ENCODE measurements at regions not wholly inside any gene's neighbourhood (a gene's known extent, or its start where the extent isn't known, plus 50 kb on each side); places are given as distances from the start of the nearest gene placed in this dataset.

DNA sequence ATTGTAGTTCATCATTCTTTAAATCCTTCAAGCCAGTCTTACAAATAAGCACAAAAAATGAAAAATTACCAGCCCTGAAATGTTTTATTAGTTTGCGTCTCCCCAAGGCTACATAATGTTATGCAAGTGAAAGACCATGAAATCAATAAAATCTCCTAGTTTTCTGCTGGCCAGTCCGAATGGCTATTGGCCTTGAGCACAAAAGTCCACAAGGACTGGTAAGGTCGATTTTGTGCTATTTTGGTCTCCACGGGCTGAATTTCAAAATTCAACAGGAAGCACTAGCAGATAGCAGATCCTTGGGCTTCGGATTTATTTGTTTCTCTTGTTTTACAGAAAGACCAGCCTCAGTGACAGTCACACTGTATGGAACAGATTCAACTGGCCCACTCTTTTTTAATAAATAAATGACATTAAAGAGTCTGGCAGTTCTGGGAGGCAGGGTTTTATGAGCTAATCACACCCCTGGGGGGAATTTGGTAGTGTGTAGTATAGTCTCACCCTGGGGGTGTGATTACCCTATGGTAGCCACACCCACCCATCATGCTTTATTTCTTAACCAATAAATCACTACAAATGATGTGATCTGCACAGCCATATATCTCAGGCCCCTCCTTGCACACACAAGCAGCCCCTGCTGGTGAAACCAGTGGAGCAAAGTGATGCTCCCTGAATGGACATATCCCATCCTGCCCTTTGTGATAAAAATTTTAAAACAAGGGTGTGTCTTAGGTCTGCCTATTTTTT lies 51.1 kb upstream of the TMEM33 start:
- DNase-seq (ENCODE audit: low read depth): no peak

DNA sequence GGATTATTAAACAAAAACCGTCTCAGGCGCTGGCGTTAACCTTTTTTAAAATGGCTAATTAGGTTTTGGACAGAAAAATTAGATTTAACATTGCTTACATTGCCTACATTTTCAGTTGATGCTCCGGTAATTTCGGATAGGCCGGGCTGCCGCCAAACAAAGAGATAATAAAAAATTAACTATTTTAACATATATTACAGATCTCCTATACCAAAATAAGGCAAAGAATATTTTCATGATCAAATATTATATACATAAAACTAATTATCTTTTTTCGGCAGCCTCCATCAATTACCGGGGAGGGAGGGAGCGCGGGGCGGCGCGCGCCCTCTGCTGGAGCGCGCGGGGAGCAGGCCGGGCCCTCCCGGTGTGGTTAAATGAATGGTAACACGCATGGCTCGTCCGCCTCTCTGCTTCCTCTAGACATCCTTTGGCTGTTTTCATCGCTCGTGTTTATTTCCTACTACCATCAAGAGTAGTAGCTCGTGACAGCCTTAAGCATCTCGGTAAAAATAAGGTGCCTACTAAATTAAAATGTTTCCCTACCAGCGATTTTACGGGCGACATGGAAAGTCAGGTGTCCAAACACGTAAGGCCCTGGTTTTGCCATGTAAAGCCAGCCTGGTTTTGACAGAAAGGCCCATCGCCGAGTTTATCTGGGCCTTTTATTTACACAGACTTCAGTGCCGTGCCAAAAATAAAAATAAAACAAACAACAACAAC lies 52.4 kb upstream of the TMEM33 start:
- no peak for DNase-seq (ENCODE audit: low read depth)

DNA sequence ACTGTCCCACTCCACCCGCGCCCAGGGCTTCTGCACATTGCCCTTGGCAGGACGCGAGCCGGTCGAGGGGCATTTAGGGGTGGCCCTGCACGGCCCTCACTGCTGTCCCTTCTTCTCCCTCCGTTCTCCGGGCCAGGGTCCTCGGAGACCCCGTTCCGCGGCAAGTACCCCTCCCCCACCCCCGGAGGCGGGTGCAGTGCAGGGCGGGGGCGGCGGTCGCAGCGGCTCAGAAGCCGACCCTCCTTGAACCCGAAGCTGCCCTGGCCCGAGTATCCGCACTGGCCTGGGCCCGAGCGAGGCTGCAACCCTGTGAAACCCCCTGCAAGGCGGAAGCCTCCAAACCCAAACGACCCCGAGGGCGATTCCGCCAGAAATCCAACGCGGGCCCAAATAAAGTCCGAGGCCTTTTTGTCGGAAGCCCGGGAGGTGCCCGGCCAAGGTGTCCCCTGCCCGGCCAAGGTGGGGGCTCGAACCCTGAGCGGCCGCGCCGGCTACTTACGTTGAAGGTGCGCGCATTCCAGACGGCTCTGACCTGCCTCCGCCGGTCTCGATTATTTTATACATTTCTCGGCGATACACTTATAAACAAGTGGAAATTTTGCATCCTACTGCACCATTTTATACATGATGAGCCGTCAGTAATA lies 53.1 kb upstream of the TMEM33 start:
- no peak for DNase-seq (ENCODE audit: low read depth)

DNA sequence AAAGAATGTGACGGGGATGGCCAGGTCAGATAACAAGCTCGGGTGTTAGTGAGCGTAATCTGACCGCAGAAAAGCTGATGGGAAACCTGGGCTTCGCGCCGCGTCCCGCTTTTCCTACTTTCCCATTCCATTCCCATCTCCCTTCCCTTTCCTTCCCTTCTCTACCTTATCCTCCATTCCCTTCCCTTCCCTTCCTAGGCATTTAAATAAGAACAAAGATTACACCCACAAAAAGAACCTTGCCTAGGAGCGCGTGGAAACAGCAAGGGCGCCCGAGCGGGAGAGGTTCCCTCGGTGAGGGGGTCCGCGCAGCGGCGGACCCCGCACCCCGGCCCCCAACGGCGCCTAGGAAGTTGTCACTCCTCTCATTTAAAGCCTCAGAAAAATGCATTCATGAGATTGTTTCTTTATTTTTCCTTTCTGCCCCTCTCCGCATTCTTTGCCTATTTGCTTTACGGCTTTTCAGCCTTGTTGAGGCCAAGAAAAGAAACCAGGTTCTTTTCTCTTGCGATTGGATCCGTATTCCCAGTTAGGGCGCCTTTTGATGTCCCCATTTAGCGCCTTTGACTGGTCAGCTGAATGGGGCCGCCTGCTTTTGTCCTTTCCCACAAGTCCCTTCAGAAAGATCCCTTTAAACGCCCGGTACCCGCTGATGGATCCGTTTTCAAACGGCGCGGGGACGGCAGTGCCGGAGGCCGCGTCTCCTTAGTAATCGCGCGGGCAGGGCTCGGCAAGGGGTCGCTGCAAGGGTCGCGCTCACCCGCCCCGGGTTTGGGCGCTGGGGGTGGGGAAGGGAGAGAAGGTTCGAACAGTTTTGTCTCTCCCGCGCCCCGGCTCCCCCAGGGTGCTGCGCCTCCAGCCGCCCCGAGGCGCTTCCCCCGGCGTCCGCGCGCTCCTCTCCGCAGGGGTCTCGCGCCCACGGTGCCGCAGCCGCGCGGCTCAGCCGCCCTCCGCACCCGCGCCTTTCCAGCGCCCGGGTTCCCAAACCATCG lies 54.1 kb upstream of the TMEM33 start:
- DNase-seq (ENCODE audit: low read depth): no peak

DNA sequence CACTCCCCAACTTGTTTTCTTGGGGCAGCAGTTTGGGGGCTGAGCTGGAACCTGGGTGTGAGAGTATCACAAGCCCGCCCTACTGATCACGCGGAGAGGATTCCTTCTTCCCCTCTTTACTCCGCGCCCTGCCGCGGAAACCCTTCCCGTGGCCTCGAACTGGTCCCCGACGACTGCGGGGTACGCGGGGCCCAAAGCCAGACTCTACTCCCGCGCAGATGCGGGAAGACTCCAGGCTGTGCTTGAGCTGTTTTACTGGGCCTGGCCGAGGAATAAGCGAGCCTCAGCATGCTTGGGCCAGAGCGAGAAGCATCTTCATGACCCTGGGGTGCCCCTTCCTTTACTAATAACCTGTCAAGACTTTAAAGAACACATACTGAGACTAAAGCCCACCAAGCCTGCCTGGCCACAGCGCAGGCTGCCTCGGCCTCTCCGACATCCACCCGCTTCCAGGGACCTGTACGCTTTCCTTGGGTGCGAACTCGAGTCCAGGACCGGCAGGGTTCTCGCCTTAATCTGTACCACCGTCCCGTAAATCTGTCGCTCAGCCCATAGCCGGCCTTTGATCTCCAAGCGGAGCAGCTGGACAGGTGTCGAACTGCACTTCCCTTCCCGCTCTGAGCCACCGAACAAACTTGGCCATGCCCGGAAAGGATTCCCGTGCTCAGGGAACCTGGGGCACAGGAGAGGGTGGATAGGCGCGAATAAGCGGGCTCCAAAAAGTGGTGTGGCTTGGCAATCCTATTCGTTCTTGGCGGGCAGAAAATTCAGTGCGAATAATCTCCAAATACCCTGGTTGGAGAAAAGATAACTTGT lies 55.0 kb upstream of the TMEM33 start:
- DNase-seq (ENCODE audit: low read depth): no peak

DNA sequence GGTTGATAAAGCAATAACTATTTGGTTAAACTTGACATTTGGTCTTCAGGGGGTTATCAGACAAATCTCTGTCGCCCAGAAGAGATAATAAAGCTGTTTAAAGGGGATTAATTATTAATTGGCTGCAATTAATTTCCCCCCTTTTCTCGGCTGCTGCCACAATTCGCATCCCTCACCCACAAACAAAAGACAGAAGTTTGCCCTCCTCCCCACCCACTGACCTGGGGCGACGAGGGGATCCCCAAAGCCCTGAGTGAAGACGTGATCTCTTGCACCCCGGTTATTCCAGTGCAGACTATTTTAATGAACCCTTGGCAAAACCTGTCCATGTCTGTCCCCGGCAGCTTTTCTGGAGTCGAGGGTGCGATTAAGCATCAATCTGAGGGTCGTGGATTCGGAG lies 55.7 kb upstream of the TMEM33 start:
- DNase-seq (ENCODE audit: low read depth): no peak

DNA sequence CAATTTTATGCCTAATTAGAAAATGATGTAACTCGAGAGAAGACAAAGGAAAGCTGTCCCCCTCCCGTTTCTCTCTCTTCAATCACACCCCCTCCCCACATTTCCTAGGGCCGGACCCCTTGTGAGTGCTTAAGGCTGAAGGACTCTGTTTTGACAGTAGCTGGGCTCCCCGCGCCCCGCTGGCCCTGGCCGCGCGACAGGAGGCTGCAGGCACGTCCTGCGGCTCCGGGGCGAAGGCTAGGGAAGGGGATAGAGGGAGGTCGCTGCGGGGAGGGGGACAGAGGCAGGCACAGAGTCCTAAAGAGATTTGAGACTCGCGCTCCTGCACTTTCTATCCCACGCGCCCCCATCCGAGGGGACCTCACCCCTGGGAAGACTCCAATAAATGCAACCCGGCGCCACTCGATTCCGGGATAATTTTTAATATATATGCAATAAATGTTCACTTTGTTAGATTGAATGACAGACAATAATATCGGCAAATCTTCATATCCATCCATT lies 56.2 kb upstream of the TMEM33 start:
- no peak for DNase-seq (ENCODE audit: low read depth)

DNA sequence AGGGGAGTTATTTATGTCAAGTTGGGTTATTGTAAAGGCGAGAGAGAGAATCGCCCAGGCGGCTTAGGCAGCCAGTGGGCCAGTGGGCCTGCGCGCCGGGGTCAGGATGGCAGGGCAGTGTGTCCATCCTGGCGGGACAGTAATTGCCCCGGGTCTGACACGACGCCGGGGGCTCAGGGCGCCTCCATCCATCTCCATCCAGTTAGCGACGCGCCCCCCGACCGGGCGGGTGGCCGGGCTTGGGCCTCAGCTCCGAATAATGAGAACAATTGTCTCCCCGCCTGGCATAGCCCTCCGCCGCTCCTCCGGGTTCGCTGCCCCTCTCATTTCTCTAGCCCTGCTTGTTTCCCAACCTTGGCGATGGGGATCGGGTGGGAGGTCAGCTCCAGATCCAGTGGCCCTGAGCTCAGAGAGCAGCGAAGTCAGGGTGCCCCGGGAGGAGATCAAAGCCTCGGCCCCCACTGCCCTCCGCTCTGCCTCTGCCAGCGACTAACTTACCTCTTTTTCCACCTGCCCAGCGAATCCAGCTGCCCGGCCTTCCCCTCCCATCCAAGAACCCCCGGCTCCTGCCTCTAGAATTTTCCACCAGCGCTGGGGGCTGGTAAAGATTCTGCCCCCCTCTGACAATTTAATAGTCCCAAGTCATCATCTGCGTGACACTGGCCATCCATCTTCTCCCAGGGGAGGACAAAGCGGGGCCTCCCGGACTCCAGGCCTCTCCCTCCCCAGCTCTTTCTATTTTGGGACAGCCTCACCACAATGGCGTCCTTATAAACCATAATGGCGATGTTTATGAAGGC lies 56.9 kb upstream of the TMEM33 start:
- DNase-seq (ENCODE audit: low read depth): no peak

DNA sequence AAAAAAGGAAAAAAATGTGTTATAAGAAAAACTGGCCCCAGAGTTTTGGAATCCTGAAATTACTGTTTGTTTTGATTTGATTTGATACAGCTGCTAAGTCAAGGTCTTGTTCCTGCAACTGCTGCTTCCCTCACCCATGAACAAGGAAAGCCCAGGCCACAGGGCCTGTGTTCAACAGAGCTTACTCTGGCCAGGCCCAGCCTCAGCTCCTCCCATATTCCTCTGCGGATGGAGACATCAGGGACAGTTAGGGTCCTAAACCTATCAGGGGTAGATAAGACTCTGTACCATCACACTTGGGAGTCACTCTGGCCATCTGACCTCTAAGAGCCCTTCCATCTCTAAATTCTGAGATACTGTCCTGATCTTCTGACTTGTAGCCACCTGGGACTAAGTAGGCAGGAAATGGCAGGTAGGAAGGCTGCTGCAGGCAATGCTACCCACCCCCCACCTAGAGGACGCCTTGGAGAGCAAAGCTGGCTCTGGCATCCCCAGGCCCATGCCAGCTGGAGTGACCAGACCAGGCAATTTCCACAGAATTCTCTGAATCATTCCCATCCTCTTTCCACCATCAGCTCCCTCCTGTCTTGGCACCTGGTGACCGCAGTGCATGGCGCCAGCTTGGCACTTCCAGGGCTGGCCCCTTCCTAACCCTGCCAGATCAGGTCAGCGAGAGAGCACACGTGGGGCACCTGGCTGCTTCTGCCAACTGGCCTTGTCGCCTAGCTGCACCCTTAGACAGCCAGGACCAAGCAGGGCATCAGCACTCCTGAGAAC lies 58.0 kb upstream of the TMEM33 start:
- DNase-seq (ENCODE audit: low read depth): no peak

DNA sequence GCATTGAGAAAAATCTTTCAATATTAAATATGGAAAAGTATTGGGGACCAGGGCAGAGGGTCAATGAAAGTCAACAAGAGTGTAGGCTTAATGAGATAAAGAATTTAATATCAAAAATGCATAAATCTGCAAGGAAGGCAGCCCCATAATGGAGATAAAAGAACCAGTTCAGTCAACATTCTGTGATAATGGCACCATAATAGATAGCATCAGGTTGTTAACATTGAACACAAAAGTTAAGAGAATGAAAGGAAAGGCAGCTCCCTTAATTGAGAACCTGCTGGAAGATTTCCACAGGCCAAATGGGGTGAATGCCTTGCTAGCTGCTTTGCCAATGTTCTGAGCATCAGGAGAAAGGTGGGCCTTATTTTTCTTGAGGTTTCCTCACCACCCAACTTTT lies 60.4 kb upstream of the TMEM33 start:
- no peak for DNase-seq (ENCODE audit: low read depth)

DNA sequence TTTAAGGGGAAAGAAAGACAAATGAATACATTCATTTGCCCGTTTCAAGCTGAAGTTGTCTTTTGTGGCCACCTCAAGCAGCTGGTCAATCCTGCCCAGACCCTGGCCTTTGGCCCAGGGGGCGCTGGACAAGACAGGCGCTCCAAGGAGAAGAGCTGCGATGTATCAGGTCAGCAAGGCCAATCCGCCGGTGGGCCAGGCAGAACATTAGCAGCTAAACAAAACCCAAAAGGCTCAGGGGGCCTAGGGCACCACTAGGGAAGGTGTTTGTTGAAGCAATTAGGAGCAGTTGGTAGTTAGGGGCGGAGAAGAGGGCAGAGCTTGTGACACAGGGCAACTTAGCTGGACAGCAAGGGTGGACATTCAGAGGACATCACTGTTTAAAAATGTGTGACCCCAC lies 60.8 kb upstream of the TMEM33 start:
- DNase-seq (ENCODE audit: low read depth): no peak

DNA sequence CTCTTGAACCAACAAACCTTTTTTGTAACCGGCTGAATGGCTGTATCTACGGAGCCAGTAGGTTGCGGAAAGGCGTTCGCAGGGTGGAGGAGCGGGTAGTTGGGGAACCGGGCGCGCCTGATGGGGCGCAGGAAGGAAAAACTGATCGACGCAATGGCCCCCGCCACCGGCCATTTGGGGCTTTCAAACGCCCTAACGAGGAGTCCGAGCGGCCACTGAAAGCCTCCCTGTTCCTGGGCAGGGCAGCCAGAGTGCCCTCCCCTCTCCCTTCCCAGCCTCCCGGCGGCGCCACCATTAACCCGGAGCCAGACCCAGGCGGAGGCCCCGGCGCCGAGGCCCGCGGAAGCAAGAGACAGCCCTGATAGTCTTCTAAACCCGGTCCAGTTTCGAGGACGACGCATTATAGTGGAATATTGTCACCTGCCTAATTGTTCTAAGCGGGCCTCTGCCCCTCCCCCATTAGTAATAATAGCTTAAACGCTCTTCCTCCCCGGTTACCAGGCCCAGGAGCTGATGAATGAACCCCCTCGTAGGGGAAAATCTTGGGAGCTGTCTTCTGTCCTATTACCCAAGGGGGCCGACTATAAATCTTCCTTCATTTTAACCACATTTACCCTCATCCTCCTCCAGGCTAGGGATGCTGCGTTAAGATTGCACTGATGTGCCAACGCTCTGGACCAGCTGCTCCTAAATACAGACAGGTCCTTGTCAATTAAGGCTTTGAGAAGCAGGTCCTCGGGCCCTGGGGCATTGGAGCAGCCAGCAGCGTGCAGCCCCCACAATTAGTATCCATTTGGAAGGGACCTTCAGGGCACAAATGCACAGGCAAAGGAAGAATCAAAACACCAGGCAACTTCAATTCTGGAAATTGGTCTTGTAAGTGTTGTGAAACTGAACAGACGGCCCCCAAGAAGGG lies 61.6 kb upstream of the TMEM33 start:
- no peak for DNase-seq (ENCODE audit: low read depth)

DNA sequence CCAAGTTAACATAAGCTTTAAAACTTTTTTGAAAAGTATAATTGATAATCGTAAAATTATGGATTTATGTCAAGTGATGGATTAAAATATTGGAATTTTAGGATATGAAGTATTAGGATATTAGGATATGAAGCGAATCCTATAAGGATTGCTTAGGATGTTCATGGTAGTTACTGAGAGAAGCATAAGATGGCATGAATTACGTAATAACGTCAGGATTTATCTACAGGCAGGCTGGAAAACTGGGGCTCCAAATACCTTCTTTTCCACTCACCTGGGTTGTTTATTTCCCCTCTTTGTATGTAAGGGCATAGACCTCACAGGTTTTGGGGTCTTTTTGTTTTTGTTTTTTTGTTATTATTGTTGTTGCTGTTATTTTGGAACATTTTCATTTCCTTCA lies 65.2 kb upstream of the TMEM33 start:
- no peak for DNase-seq (ENCODE audit: low read depth)

DNA sequence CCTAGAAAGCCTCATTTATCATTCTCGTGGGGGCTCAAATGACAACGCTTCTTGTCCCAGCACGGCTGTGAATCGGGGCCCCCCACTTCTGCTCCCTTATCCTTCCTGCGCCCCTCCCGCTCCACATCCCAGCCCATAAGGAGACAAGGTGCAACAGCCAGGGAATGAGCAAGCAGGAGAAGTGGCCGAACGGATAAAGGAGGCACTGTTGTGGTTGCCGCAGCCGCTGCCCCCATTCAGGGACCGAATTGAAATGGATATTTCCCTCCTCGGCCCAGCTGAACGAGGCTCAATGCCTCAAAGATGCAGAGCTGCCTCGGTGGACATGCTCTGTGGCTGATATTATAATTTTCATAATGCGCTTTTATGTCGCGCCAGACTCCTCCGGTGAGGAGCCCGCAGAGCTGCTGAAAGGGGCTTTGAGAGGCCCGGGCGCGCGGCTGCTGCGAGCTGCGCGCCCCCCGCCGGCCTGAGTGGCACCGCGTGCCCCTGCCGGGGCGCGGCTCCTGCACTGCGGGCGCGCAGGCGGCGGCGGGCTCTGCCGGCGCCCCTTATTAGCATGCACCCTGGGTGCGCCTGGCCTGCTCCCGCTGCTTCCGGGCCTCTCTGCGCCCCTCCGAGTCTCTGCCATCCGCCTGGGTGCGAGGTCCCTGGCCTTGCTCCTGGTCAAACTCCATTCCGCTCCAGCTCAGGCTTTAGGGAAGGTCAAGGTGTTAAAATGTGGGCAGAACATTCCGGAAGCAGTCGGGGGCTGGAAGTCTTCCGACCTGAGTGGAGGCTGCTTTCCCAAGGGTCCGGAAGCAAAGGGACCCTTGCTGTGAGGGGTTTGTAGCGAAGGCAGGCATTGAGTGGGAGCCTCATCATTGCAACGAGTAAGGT lies 68.2 kb upstream of the TMEM33 start:
- DNase-seq (ENCODE audit: low read depth): no peak

DNA sequence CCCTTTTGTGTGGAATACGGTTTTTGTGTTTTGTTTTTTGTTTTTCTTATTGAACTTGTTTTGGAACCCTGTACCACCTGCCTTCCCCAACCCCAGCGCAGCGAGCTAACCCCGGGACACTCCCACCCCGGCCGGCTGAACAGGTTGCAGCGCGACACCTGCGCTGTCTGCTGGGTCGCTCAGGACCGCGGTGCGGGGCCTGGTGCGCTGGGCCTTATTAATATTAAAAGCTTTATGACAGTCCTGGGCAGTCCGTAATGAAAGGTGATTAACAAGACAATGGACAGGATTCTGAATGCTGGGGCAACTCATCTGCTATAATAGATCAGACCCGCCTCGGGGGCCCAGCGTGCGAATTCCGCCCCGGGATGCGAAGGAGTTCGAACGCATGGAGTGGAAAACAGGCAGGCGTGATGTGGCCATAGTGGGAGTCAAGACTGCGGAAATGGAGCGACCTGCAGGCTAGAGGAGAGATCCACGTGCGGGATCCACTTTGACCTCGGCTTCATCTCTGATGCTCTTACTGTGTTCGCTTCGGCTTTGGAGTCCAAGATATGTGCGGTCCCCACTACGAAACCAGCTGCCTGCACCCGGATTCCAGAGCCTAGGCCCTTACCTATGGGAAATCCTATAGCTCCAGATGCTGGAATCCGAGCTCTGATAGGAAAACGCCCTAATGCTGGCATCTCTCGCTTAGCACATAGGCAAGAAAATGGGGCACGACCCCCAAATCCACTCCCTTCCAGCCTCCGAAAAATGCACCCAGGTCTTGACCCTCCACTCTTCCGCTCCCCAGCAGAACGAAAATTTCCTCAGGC lies 69.0 kb upstream of the TMEM33 start:
- no peak for DNase-seq (ENCODE audit: low read depth)

DNA sequence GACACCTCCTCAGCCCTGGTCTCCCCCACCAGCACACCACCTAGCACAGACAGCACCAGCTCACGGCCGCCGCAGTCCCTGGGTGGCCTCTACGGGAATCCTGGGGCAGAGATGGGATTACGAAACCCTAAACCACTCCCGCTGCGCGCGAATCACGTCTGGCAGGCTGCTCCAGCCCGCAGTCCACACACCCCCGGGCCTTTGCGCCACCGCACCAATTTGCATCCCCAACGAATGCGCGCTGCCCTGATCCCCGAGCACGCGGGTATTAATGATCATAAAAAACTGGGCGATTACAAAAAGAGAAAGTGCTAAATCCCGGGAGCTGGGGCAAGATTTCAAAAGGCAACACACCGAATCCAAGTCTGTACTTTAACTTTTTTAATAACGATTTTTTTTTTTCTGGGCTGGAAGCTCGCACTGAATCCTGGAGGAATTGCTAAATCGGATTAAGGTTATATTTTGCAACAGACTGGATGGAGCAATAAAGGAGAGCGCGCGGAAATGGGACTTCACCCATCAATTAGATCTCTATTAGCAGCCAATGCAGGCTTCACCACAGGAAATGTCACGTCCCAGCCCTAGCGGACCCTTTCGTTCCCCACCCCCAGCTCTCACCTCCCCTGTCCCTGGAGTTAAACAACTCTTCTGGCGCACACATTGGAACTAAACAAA lies 69.8 kb upstream of the TMEM33 start:
- no peak for DNase-seq (ENCODE audit: low read depth)
